ENCODE measurements at regions not wholly inside any gene's neighbourhood (a gene's known extent, or its start where the extent isn't known, plus 50 kb on each side); places are given as distances from the start of the nearest gene placed in this dataset.

GRCh38 chr13:34810996-34811395, 131.1 kb upstream of the NBEA start:
- TF ChIP-seq EZH2 (IDR thresholded peaks at IDR 0.05; ENCODE audit: borderline replicate concordance, low read depth, low read length, severe bottlenecking): no peak
- TF ChIP-seq CTCF (IDR thresholded peaks at IDR 0.05; ENCODE audit: borderline replicate concordance, extremely low read depth, low read length, poor library complexity, severe bottlenecking): no peak

Measured in DND-41 (cell line).